Nephron progenitor cell (in vitro differentiated cells): ENCODE measurements at regions not wholly inside any gene's neighbourhood (a gene's known extent, or its start where the extent isn't known, plus 50 kb on each side); places are given as distances from the start of the nearest gene placed in this dataset.
A peak's percentile ranks its signal among the peaks of the same experiment; 100 is the strongest.

Experiments
- DNase-seq: peaks from one replicate; pipeline ENCODE4 v3.0.0; 2021
- H3K27ac Mint-ChIP-seq: 2 replicates; pipeline ENCODE4 v1.8.0; 2021; ENCODE audit warnings: mild to moderate bottlenecking, moderate library complexity, mixed read lengths
- H3K27me3 Mint-ChIP-seq: 2 replicates; pipeline ENCODE4 v1.8.0; 2021; ENCODE audit warnings: mild to moderate bottlenecking, low read depth, mixed read lengths; ENCODE audit not compliant: poor library complexity
- H3K36me3 Mint-ChIP-seq: 2 replicates; pipeline ENCODE4 v1.8.0; 2021; ENCODE audit warnings: low read depth, mixed read lengths
- H3K4me1 Mint-ChIP-seq: 2 replicates; pipeline ENCODE4 v1.8.0; 2021; ENCODE audit warnings: mixed read lengths
- H3K4me3 Mint-ChIP-seq: 2 replicates; pipeline ENCODE4 v1.8.0; 2021; ENCODE audit warnings: mild to moderate bottlenecking, moderate library complexity, mixed read lengths
- H3K9me3 Mint-ChIP-seq: 2 replicates; pipeline ENCODE4 v1.8.0; 2021; ENCODE audit warnings: mild to moderate bottlenecking, moderate library complexity, mixed read lengths
- TF ChIP-seq, protein P1 (sequence below): fragments of 200-600 bp; sonication (generic); IDR thresholded peaks from 2 replicates; pipeline ENCODE4 v1.5.0; 2021; ENCODE audit warnings: antibody characterized with exemption

DNA sequence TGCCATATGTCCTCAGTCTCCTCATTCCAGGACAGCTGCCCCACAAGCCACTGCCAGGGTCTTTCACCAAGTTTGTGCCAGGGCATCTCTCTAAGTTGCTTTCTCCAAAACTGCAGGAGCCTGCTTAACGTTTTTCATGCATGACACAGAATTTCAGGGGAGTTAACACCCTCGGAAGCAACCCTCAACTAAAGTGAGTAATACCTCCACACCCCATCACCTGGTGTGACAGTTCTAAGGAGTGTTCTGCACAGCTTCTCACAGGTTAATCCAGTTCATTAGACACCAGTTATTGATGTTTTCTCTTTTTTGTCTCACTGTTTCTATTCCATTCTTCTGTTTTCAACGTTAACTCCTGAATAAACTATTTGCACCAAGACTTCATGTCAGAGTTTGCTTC lies 115.0 kb downstream of the BACH1 start:
- no peaks in the 10 kb centered on the region for H3K27me3 Mint-ChIP-seq
- TF ChIP-seq, protein P1, sequence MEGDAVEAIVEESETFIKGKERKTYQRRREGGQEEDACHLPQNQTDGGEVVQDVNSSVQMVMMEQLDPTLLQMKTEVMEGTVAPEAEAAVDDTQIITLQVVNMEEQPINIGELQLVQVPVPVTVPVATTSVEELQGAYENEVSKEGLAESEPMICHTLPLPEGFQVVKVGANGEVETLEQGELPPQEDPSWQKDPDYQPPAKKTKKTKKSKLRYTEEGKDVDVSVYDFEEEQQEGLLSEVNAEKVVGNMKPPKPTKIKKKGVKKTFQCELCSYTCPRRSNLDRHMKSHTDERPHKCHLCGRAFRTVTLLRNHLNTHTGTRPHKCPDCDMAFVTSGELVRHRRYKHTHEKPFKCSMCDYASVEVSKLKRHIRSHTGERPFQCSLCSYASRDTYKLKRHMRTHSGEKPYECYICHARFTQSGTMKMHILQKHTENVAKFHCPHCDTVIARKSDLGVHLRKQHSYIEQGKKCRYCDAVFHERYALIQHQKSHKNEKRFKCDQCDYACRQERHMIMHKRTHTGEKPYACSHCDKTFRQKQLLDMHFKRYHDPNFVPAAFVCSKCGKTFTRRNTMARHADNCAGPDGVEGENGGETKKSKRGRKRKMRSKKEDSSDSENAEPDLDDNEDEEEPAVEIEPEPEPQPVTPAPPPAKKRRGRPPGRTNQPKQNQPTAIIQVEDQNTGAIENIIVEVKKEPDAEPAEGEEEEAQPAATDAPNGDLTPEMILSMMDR = no peak
- no peaks in the 10 kb centered on the region for H3K36me3 Mint-ChIP-seq
- no peak overlapping the region for H3K4me3 Mint-ChIP-seq
- H3K9me3 Mint-ChIP-seq = no peaks in the 10 kb centered on the region
- peaks cover 6% of the 10 kb centered on the region for H3K4me1 Mint-ChIP-seq
- H3K27ac Mint-ChIP-seq = no peak overlapping the region
- no peak for DNase-seq

- Mint-ChIP-seq H3K36me3 (no peaks in the 10 kb centered on the region), H3K4me1 (no peaks in the 10 kb centered on the region), H3K4me3 (no peak overlapping the region), H3K27ac (no peak overlapping the region), H3K27me3 (no peaks in the 10 kb centered on the region), H3K9me3 (peaks cover 5% of the 10 kb centered on the region)
- TF ChIP-seq, protein P1 = no peak
- no peak for DNase-seq
Observed at GRCh38 chr21:29416268-29416667, 117.5 kb downstream of the BACH1 start.

GRCh38 chr21:29418813-29419212 lies 120.1 kb downstream of the BACH1 start:
- no peak overlapping the region for H3K4me3 Mint-ChIP-seq
- TF ChIP-seq, protein P1 = no peak
- H3K9me3 Mint-ChIP-seq = peaks cover 14% of the 10 kb centered on the region

GRCh38 chr21:29419422-29419821 lies 120.7 kb downstream of the BACH1 start:
- DNase-seq = no peak
- H3K4me1 Mint-ChIP-seq = peaks cover 13% of the 10 kb centered on the region
- H3K4me3 Mint-ChIP-seq = no peak overlapping the region
- H3K36me3 Mint-ChIP-seq = no peaks in the 10 kb centered on the region
- no peak overlapping the region for H3K27ac Mint-ChIP-seq
- H3K27me3 Mint-ChIP-seq = no peaks in the 10 kb centered on the region
- TF ChIP-seq, protein P1 = no peak
- H3K9me3 Mint-ChIP-seq = peaks cover 14% of the 10 kb centered on the region

More at GRCh38 chr21:29418813-29419212, 120.1 kb downstream of the BACH1 start:
- H3K36me3 Mint-ChIP-seq = no peaks in the 10 kb centered on the region
- no peak for DNase-seq
- peak overlapping the region; percentile 22 for H3K27ac Mint-ChIP-seq
- peaks cover 10% of the 10 kb centered on the region for H3K4me1 Mint-ChIP-seq
- H3K27me3 Mint-ChIP-seq = no peaks in the 10 kb centered on the region

DNA sequence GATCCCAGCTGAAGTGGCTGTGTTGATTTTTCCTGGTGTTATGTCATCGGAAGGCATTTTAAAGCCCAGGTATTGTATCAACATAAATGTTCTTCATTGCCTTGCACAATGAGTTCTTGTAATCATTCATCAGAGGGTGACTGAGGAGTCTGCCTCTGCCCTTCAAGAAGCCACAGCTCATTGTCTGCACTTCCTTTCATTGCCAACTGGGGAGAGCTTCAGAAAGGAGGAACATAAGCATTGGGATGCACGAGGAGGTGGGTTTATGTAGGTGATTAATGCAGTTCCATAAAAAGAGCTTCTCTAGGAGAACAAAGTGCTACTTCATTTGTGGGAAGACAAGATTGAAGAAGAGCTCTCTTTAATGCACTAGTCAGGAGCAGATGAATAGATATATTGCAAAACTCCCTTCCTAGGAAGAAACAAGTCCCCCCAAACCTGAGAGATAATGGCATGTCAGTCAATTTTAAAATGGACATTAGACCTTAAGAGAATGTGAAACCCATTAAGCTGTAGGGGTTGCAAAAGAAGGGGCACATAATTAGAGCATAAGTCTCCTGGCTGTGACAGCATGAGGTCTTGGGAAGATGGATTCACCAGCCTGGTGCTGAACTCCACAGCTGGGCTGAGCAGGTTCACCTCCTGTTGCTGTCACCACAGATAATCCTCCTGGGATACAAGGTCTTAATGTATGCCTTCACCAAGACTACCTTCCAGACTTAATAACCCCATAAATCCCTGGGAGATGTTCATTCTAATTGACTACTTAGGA lies 124.6 kb downstream of the BACH1 start:
- TF ChIP-seq, protein P1 = no peak
- Mint-ChIP-seq H3K4me1 (peaks cover 37% of the 10 kb centered on the region), H3K27me3 (no peaks in the 10 kb centered on the region), H3K27ac (peak overlapping the region; percentile 40), H3K9me3 (peaks cover 14% of the 10 kb centered on the region), H3K4me3 (no peak overlapping the region), H3K36me3 (no peaks in the 10 kb centered on the region)
- no peak for DNase-seq

- H3K36me3 Mint-ChIP-seq = no peaks in the 10 kb centered on the region
- H3K4me1 Mint-ChIP-seq = peaks cover 45% of the 10 kb centered on the region
- no peaks in the 10 kb centered on the region for H3K27me3 Mint-ChIP-seq
- H3K4me3 Mint-ChIP-seq = no peak overlapping the region
- DNase-seq = no peak
- peak overlapping the region; percentile 45 for H3K27ac Mint-ChIP-seq
- TF ChIP-seq, protein P1 = no peak
- H3K9me3 Mint-ChIP-seq = peaks cover 9% of the 10 kb centered on the region
Observed at GRCh38 chr21:29424728-29425127, 126.0 kb downstream of the BACH1 start.
